ENCODE measurements at regions not wholly inside any gene's neighbourhood (a gene's known extent, or its start where the extent isn't known, plus 50 kb on each side); places are given as distances from the start of the nearest gene placed in this dataset.

DNA sequence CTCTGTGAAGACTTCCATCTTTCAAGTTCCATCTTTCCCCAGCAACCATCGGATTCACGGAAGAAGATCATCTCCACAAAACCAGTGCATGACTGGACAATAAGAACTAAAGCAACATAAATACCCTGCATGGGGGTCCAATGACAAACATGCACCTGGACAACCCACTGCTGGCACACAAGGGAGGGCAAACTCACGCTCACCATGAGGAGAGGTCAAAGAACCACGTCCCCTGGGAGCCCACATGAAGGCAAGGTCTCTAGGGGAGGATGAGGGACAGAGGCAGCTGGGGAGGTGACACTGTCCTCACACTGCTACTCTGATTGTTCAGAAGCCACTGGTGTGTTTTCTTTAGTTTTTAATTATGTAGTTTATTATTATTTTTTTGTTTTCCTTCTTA, 190.8 kb downstream of the MED10 start:
- TF ChIP-seq CTCF (IDR thresholded peaks at IDR 0.05) = no peak
- TF ChIP-seq POLR2A (IDR thresholded peaks at IDR 0.05) = no peak
- TF ChIP-seq POLR2AphosphoS5 (IDR thresholded peaks at IDR 0.05) = no peak

All from sigmoid colon (tissue), 4 donors.